NT2/D1 (cell line): ENCODE measurements at regions not wholly inside any gene's neighbourhood (a gene's known extent, or its start where the extent isn't known, plus 50 kb on each side); places are given as distances from the start of the nearest gene placed in this dataset.

ENCODE experiments used
- SUZ12 ChIP-seq: IDR thresholded peaks from 2 replicates; pipeline ENCODE4 v1.6.1; 2011; ENCODE audit not compliant: insufficient read length, insufficient read depth; ENCODE audit errors: extremely low read depth
- ZNF274 ChIP-seq: IDR thresholded peaks from 2 replicates; pipeline ENCODE4 v1.6.1; 2011; ENCODE audit warnings: mild to moderate bottlenecking, low read depth, low read length

- TF ChIP-seq ZNF274, result no peak
- no peak for TF ChIP-seq SUZ12
These were observed 218.1 kb upstream of the FOXP2 start for GRCh38 chr7:114196517-114196916.
